Glomerular visceral epithelial cell (primary cell): ENCODE measurements at regions not wholly inside any gene's neighbourhood (a gene's known extent, or its start where the extent isn't known, plus 50 kb on each side); places are given as distances from the start of the nearest gene placed in this dataset.
"Not testable (repeated sequence)": the region's sequence is repeated elsewhere in the genome, so short reads cannot be mapped to it uniquely, and the experiment has no call there.

Experiments
- DNase-seq: peaks from one replicate; pipeline ENCODE4 v3.0.0-alpha.2; 2016; ENCODE audit errors: extremely low spot score

GRCh38 chrY:13627323-13627722, 76.4 kb upstream of the TMSB4Y start:
- DNase-seq: not testable (repeated sequence)

- DNase-seq: no peak
Measured at GRCh38 chrY:13615943-13616304, 87.8 kb upstream of the TMSB4Y start.

GRCh38 chrY:13615301-13615942, 88.3 kb upstream of the TMSB4Y start:
- no peak for DNase-seq

- DNase-seq: no peak
Measured at GRCh38 chrY:13612916-13613315, 90.8 kb upstream of the TMSB4Y start.

GRCh38 chrY:13611965-13612364, 91.7 kb upstream of the TMSB4Y start:
- no peak for DNase-seq

- DNase-seq: no peak
Measured at GRCh38 chrY:13592450-13592849, 111.2 kb upstream of the TMSB4Y start.

GRCh38 chrY:13570931-13571330, 91.1 kb upstream of the UTY start:
- not testable (repeated sequence) for DNase-seq

GRCh38 chrY:13567186-13567585, 87.4 kb upstream of the UTY start:
- DNase-seq: no peak

GRCh38 chrY:13554949-13555348, 75.1 kb upstream of the UTY start:
- no peak for DNase-seq

GRCh38 chrY:13552393-13553116, 72.7 kb upstream of the UTY start:
- peak; percentile 9 for DNase-seq

GRCh38 chrY:13551246-13551645, 71.4 kb upstream of the UTY start:
- DNase-seq: no peak

GRCh38 chrY:13544491-13544890, 64.7 kb upstream of the UTY start:
- DNase-seq: no peak

- no peak for DNase-seq
Measured at GRCh38 chrY:13537919-13538318, 58.1 kb upstream of the UTY start.
